RPMI7951 (cell line): ENCODE measurements at regions not wholly inside any gene's neighbourhood (a gene's known extent, or its start where the extent isn't known, plus 50 kb on each side); places are given as distances from the start of the nearest gene placed in this dataset.
A peak's percentile ranks its signal among the peaks of the same experiment; 100 is the strongest.

ENCODE experiments used
- DNase-seq: peaks from one replicate; pipeline ENCODE4 v3.0.0-alpha.2; 2012; ENCODE audit warnings: low read depth

- DNase-seq = no peak
These were observed 67.5 kb downstream of the TMX1 start for GRCh38 chr14:51307551-51307950.

- DNase-seq = peak; percentile 35
These were observed 68.8 kb downstream of the TMX1 start for GRCh38 chr14:51308866-51309265.

GRCh38 chr14:51310505-51310944 lies 70.5 kb downstream of the TMX1 start:
- DNase-seq = peak; percentile 93

GRCh38 chr14:51314321-51315015 lies 74.4 kb downstream of the TMX1 start:
- DNase-seq = no peak

GRCh38 chr14:51317373-51317772 lies 77.3 kb downstream of the TMX1 start:
- DNase-seq = no peak

GRCh38 chr14:51318813-51319597 lies 79.0 kb downstream of the TMX1 start:
- DNase-seq = peak; percentile 70

- no peak for DNase-seq
These were observed 81.0 kb downstream of the TMX1 start for GRCh38 chr14:51321036-51321435.

GRCh38 chr14:51323492-51323891 lies 83.4 kb downstream of the TMX1 start:
- DNase-seq = no peak

GRCh38 chr14:51327376-51327775 lies 87.3 kb downstream of the TMX1 start:
- DNase-seq = peak; percentile 60

GRCh38 chr14:51328064-51328771 lies 88.2 kb downstream of the TMX1 start:
- peak; percentile 92 for DNase-seq

- DNase-seq = peak; percentile 52
These were observed 88.8 kb downstream of the TMX1 start for GRCh38 chr14:51328772-51329353.

GRCh38 chr14:51331486-51332367 lies 91.7 kb downstream of the TMX1 start:
- DNase-seq = peak; percentile 49

- DNase-seq = no peak
These were observed 93.3 kb downstream of the TMX1 start for GRCh38 chr14:51333299-51333698.

GRCh38 chr14:51333901-51334521 lies 94.0 kb downstream of the TMX1 start:
- peak; percentile 42 for DNase-seq

- DNase-seq = no peak
These were observed 94.5 kb downstream of the TMX1 start for GRCh38 chr14:51334566-51334965.

- DNase-seq = peak; percentile 26
These were observed 95.5 kb downstream of the TMX1 start for GRCh38 chr14:51335531-51335930.

- DNase-seq = no peak
These were observed 96.1 kb downstream of the TMX1 start for GRCh38 chr14:51335961-51336723.

GRCh38 chr14:51336734-51337133 lies 96.7 kb downstream of the TMX1 start:
- DNase-seq = no peak

GRCh38 chr14:51337520-51337919 lies 97.5 kb downstream of the TMX1 start:
- peak; percentile 74 for DNase-seq

- DNase-seq = no peak
These were observed 101.3 kb downstream of the TMX1 start for GRCh38 chr14:51341338-51341737.
